ENCODE measurements at regions not wholly inside any gene's neighbourhood (a gene's known extent, or its start where the extent isn't known, plus 50 kb on each side); places are given as distances from the start of the nearest gene placed in this dataset.

DNA sequence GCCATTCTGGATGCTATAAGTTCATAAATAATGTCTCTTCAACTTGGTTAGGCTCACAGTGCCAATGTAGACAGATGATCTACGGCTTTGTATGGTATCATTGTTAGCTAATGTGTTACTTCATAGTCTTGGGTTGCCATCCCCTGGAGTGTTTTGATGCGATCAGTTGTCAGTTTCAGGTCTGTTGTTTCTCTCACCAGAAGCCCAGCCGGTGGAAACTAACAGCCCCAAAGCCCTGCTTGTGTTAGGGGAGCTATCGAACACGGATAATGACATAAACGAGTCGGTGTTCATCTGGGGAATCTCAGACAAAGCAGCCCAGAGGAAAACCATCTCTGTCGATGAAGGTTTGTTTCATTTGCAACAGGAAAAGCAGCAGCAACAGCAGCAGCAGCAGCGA is 107.4 kb upstream of the ANKFN1 start:
- TF ChIP-seq, protein P1, sequence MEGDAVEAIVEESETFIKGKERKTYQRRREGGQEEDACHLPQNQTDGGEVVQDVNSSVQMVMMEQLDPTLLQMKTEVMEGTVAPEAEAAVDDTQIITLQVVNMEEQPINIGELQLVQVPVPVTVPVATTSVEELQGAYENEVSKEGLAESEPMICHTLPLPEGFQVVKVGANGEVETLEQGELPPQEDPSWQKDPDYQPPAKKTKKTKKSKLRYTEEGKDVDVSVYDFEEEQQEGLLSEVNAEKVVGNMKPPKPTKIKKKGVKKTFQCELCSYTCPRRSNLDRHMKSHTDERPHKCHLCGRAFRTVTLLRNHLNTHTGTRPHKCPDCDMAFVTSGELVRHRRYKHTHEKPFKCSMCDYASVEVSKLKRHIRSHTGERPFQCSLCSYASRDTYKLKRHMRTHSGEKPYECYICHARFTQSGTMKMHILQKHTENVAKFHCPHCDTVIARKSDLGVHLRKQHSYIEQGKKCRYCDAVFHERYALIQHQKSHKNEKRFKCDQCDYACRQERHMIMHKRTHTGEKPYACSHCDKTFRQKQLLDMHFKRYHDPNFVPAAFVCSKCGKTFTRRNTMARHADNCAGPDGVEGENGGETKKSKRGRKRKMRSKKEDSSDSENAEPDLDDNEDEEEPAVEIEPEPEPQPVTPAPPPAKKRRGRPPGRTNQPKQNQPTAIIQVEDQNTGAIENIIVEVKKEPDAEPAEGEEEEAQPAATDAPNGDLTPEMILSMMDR (IDR thresholded peaks at IDR 0.05; ENCODE audit: low read depth, low read length): no peak
- TF ChIP-seq, protein P2, sequence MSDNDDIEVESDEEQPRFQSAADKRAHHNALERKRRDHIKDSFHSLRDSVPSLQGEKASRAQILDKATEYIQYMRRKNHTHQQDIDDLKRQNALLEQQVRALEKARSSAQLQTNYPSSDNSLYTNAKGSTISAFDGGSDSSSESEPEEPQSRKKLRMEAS (IDR thresholded peaks at IDR 0.05; ENCODE audit: low read depth, low read length): no peak
- no peak for TF ChIP-seq POLR2A (IDR thresholded peaks at IDR 0.05; ENCODE audit: extremely low read depth, insufficient read length)
- no peak for TF ChIP-seq MYC (IDR thresholded peaks at IDR 0.05; ENCODE audit: low read depth, low read length)
